RCC 7860 (cell line): ENCODE measurements at regions not wholly inside any gene's neighbourhood (a gene's known extent, or its start where the extent isn't known, plus 50 kb on each side); places are given as distances from the start of the nearest gene placed in this dataset.

Experiments used
- DNase-seq: peaks from one replicate; pipeline ENCODE4 v3.0.0-alpha.2; 2015; ENCODE audit warnings: low spot score
- FAIRE-seq: peaks from 2 replicates; lab custom pipeline; 2012; peaks lifted over from hg19 to GRCh38; lab: Jason Lieb, UNC

DNA sequence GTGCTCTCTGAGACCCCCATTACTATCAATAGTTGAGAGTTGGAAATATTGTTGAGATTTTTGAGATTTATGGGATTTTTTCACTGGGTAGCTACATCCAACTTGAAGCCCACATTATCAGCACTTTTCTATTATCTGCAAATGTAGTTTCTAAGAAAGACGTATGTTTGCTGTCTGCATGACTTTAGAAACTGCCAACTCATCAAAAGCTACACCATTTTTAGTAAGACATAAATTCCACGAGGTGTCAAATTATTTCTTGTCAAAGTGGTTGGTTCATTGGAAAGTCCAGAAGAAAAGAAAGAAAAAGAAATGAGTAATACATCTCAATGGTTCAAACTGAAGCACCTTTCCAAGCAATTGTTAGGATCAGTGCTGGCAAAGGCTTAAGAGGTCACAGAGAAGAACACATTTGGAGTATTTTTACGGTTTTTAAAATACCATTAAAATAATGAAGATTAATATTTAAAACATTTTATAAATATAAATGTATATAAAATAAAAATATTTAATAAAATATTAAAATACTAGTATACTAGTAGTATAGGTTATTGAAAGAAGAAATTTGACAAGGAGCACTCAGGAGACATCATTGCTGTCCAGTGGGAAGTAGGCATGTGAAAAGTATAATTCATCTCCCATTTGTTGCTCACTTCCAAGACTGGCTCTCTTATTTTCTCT lies 463.5 kb downstream of the TAFA4 start:
- FAIRE-seq (no peak), DNase-seq (no peak)

GRCh38 chr3:68467465-68467864 lies 464.9 kb downstream of the TAFA4 start:
- FAIRE-seq: no peak

DNA sequence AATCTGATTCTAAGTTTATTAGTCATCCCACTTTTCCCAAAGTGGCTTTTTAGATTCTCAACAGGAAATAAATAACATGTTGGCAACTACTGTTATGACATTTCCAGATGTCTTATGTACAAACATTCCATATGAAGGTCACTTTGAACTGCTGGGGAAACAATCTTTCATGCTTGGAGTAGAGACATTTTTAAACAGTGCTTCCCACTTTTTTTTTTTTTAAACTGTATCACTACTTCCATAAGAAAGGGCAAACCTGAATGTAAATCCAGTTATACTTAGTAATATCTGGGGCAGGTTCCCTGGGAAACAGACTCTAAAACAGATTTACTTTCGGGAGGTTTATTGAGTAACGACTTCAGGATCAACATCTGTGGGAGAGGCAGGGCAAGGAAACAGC lies 473.8 kb downstream of the TAFA4 start:
- DNase-seq (no peak), FAIRE-seq (no peak)

More at GRCh38 chr3:68467465-68467864, 464.9 kb downstream of the TAFA4 start:
- no peak for DNase-seq

DNA sequence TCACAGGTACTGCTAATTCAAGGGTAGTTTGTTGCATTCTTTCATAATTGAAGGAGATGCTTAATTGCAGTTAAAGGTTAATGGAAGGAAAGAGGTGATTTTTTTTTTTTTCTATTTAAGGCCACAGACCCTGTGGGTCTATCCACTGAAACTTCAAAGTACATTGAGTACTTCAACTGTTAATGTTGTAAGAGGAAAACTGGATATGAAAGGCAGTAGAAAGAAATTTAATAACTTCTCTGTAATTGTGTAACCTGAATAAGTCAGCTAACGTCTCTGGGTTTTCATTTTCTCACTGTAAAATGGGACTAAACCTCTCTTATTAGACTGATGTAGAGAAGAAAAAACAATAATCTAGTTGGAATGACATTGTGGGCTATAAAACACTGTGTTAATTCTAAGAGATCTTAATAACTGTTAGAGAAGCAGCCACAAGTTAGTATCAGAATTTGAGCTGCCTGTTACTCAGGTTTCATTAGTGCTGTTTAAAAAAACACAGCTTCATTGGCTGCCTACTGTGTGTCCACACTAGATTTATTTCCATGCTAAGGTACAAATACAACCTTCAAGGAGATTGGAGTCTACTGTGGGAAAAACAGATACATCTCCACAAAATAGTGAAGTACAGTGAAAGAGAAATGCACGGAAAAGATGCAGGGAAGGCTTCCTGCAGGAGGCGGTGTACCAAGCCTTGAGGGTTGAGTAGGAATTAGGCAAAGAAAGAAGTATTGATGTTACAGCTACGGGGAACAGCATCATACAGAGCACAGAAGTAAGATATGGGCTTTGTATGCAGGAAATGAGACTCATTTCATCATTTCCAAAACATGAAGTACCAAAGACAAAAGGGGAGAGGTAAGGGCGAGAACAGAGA lies 483.6 kb downstream of the TAFA4 start:
- FAIRE-seq (no peak), DNase-seq (no peak)

GRCh38 chr3:68447885-68448284 lies 484.5 kb downstream of the TAFA4 start:
- DNase-seq (no peak), FAIRE-seq (no peak)

- no peak for FAIRE-seq
- DNase-seq: no peak
These were observed 491.3 kb downstream of the TAFA4 start for GRCh38 chr3:68441054-68441453.

- FAIRE-seq (no peak), DNase-seq (no peak)
These were observed 495.5 kb downstream of the TAFA4 start for GRCh38 chr3:68436619-68437401.

- DNase-seq (no peak), FAIRE-seq (no peak)
These were observed 503.9 kb downstream of the TAFA4 start for GRCh38 chr3:68428495-68428894.

GRCh38 chr3:68424796-68425460 lies 507.4 kb downstream of the TAFA4 start:
- DNase-seq (no peak), FAIRE-seq (no peak)

GRCh38 chr3:68408626-68409025 lies 523.7 kb downstream of the TAFA4 start:
- FAIRE-seq (no peak), DNase-seq (no peak)

DNA sequence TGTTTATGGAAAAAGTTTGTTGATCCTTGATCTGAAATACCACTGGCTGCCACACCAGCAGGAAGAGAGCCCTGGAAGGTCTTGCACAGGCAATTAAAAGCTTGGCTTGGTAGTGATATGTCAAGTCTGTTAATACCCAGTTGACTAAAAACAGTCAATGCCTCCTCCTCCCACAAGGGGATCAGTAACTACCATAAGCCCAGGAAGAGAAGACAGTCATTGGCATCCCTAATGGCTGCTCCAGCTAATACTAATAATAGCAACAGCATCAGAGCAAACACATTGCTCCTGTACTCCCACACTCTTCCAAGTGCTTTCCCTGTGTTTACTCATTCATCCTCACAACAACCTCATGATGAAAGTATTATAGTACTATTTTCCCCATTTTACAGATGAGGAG lies 528.6 kb downstream of the TAFA4 start:
- FAIRE-seq (no peak), DNase-seq (no peak)

DNA sequence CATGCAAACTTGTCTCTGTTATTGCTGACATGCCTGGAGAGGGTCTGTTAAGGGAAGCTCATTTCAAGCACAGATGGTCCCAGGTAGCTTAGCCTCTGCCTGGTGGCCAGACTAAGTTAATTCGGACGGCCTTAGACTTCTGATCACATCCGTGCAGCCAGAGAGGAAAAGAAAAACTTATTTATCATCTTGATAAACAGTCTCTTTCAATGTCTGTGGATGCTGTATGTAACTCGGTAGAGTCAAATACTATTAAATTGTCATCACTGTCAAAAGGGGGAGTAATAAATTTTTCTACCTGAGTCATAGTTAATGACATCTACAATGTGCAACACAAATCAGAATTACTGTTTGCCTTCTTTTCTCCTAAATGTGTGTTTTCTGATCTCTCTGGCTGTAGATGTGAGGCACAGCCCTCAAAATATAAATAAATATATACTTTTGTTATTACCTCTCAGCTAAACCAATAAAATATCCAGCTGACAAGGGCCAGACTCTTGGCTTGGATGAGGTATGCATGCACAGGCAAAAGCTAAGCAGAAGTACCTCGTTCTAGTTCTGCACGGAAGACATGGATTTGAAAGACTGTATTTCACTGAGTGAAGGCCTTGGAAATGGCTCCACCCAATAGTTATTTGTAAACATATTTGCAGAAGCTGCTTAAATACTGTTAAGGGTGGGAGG lies 530.0 kb downstream of the TAFA4 start:
- no peak for FAIRE-seq
- no peak for DNase-seq

- no peak for FAIRE-seq
- DNase-seq: no peak
These were observed 553.7 kb downstream of the TAFA4 start for GRCh38 chr3:68378631-68379030.

- no peak for FAIRE-seq
- DNase-seq: no peak
These were observed 558.6 kb downstream of the TAFA4 start for GRCh38 chr3:68373727-68374126.

DNA sequence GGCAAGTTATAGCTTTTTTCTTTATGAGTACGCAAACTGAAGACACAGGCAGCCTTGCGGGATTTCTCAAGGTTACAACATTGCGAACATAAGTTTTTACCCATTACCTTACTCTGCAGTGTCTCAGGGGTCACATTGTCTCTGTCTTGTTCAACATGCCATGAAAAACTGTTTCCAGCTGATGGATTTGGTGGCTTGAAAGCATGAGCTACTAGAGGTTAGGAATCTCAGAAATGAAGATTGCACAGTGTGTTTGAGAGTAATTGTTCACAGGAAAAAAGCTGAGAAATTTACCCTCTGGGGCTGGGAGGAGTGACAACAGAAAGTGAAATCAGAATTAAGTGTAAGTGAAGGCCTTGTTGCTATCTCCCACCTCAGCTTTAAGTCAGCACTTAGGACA lies 568.6 kb downstream of the TAFA4 start:
- FAIRE-seq: no peak

DNA sequence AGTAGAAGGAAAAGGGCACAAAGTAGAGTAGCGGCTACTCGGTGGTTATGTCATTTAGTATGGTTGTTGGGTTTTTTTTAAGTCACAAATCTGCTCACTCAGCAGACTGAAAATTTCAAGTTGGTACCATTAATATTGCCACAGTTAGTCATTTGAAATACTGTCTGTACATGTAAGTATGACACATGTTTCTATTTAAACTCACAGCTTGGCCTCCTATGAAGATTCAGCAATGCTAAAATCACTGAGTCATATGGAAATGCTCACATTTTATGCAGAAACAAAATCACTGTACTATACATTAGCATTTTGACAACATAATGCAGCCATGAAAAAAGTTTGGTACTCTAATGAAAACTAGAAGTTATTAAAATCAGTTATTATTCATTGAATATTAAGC lies 571.9 kb downstream of the TAFA4 start:
- DNase-seq (no peak), FAIRE-seq (no peak)

More for the DNA sequence above, 568.6 kb downstream of the TAFA4 start:
- no peak for DNase-seq

DNA sequence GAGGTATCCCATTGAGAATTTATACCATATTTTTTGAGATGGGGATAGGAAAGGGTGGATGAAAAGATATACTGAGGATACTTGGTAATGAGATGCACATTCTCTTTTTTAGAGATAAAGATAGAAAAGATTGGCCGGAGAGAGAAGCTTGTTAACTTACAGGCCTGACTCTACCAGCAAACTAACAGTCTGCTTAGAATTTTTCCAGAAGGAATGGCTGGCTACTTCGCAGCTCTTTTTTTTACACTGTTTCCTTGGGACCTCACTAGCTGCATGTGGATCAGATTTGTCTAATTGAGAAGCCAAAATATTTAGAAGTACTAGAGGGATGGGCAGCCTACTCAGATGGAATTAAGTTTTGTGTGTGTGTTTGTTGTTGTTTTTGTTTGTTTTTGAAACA lies 586.6 kb downstream of the TAFA4 start:
- no peak for FAIRE-seq

GRCh38 chr3:68342426-68342825 lies 589.9 kb downstream of the TAFA4 start:
- DNase-seq: no peak
- no peak for FAIRE-seq

More for the DNA sequence above, 586.6 kb downstream of the TAFA4 start:
- no peak for DNase-seq

- no peak for FAIRE-seq
These were observed 596.3 kb downstream of the TAFA4 start for GRCh38 chr3:68336042-68336441.

GRCh38 chr3:68334367-68334986 lies 597.9 kb downstream of the TAFA4 start:
- no peak for FAIRE-seq
- no peak for DNase-seq

More at GRCh38 chr3:68336042-68336441, 596.3 kb downstream of the TAFA4 start:
- DNase-seq: no peak
